ENCODE measurements at regions not wholly inside any gene's neighbourhood (a gene's known extent, or its start where the extent isn't known, plus 50 kb on each side); places are given as distances from the start of the nearest gene placed in this dataset.

DNA sequence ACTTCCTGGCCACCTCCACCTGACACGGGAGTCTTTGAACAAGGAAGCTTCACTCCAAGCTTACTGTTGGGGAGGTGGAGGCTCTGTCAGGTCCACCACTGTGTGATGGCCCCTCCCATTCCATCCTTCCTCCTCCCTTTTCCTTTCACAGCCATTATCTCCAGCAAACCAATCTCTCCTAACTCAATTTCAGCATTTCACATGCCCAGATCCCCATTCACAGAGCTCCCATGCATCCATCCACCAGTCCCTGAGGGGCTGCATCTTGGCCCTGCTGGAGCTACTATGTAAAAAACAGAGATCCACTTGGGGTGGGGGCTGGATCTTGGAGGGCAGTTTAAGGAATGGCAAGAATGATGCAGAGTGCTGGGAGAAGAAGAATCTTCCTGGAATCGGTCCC is 129.0 kb upstream of the COPS8 start:
- H2AK5ac ChIP-seq (ENCODE audit: low read length) = no peak overlapping the region
- no peak overlapping the region for H3K4ac ChIP-seq (ENCODE audit: low read depth, low read length)
- H3K79me1 ChIP-seq (ENCODE audit: low read length) = no peaks in the 10 kb centered on the region
- WGBS (ENCODE audit: extremely low coverage, insufficient coverage, low lambda C conversion rate) = no CpG with 5 or more reads among the region's 2 CpGs
- no peak overlapping the region for H2BK120ac ChIP-seq (ENCODE audit: low read depth, low read length)
- H2BK15ac ChIP-seq (replicated peaks; ENCODE audit: low read depth) = no peak overlapping the region
- H3K56ac ChIP-seq (ENCODE audit: low read length) = peak overlapping the region; percentile 81
- no peaks in the 10 kb centered on the region for H3K79me2 ChIP-seq (ENCODE audit: control insufficient read depth, insufficient read depth, low read length)
- no peak overlapping the region for H3K9ac ChIP-seq (ENCODE audit: low read length)
- no peaks in the 10 kb centered on the region for H3K27me3 ChIP-seq (ENCODE audit: insufficient read depth, low read length, poor library complexity)
- H4K5ac ChIP-seq (ENCODE audit: low read length) = no peak overlapping the region
- no peak overlapping the region for H3K23ac ChIP-seq (ENCODE audit: low read length)
- peak overlapping the region; percentile 39 for H3K27ac ChIP-seq (ENCODE audit: low read depth, low read length)
- no peak overlapping the region for H3K18ac ChIP-seq (ENCODE audit: low read length)
- H3K4me2 ChIP-seq (ENCODE audit: low read length) = no peak overlapping the region
- H4K8ac ChIP-seq (ENCODE audit: low read depth, low read length) = no peak overlapping the region
- peak overlapping the region; percentile 76 for H2BK5ac ChIP-seq (ENCODE audit: low read length)
- peaks cover 6% of the 10 kb centered on the region for H3K4me1 ChIP-seq (ENCODE audit: control insufficient read depth, low read depth, low read length)
- peak; percentile 83 for DNase-seq
- no peak overlapping the region for H3K4me3 ChIP-seq (ENCODE audit: low read length)
- H3K36me3 ChIP-seq (ENCODE audit: control insufficient read depth, insufficient read depth, low read length) = no peaks in the 10 kb centered on the region

DNA sequence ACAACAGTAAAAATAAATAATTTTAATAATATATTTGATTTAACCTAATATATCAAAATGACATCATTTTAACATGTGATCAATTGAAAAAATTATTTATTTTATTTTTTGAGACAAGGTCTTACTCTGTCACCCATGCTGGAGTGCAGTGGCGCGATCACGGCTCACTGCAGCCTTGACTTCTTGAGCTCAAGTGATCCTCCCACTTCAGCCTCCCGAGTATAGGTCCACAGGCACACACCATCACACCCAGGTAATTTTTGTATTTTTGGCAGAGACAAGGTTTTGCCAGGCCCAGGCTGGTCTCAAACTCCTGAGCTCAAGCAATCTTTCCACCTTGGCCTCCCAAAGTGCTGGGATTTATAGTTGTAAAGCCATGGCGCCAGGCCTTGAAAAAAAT is 126.7 kb upstream of the COPS8 start:
- H2BK5ac ChIP-seq (ENCODE audit: low read length) = no peak overlapping the region
- H3K36me3 ChIP-seq (ENCODE audit: control insufficient read depth, insufficient read depth, low read length) = no peaks in the 10 kb centered on the region
- no peak for DNase-seq
- no peak overlapping the region for H4K8ac ChIP-seq (ENCODE audit: low read depth, low read length)
- no peak overlapping the region for H2BK15ac ChIP-seq (replicated peaks; ENCODE audit: low read depth)
- H2AK5ac ChIP-seq (ENCODE audit: low read length) = no peak overlapping the region
- peaks cover 6% of the 10 kb centered on the region for H3K4me1 ChIP-seq (ENCODE audit: control insufficient read depth, low read depth, low read length)
- H4K5ac ChIP-seq (ENCODE audit: low read length) = no peak overlapping the region
- H3K18ac ChIP-seq (ENCODE audit: low read length) = no peak overlapping the region
- no peak overlapping the region for H3K4ac ChIP-seq (ENCODE audit: low read depth, low read length)
- H3K79me1 ChIP-seq (ENCODE audit: low read length) = no peaks in the 10 kb centered on the region
- no peak overlapping the region for H3K56ac ChIP-seq (ENCODE audit: low read length)
- H3K79me2 ChIP-seq (ENCODE audit: control insufficient read depth, insufficient read depth, low read length) = no peaks in the 10 kb centered on the region
- no peaks in the 10 kb centered on the region for H3K27me3 ChIP-seq (ENCODE audit: insufficient read depth, low read length, poor library complexity)
- no peak overlapping the region for H3K4me2 ChIP-seq (ENCODE audit: low read length)
- WGBS (ENCODE audit: extremely low coverage, insufficient coverage, low lambda C conversion rate) = no CpG with 5 or more reads among the region's 5 CpGs
- H3K9ac ChIP-seq (ENCODE audit: low read length) = no peak overlapping the region
- H3K23ac ChIP-seq (ENCODE audit: low read length) = no peak overlapping the region
- H3K4me3 ChIP-seq (ENCODE audit: low read length) = no peak overlapping the region
- H3K27ac ChIP-seq (ENCODE audit: low read depth, low read length) = no peak overlapping the region
- H2BK120ac ChIP-seq (ENCODE audit: low read depth, low read length) = no peak overlapping the region

DNA sequence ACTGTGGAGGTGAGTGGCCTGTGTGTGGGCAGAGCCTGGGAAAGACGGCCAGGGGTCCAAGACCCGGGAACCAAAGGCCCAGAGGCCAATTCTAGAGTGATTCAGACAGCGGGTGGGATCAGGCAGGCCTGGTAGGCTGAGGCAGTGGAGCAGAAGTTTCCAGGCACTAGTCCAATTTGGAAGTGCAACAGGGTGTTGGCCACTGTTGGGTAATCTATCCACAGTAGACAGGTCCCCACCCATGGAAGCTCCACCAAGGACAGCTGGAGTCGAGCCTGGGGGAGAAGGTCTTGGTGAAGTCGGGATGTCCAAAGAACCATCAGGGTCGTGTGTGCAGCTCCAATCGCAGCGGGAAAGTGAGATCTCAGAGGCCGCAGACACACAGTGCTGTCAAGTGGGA is 125.8 kb upstream of the COPS8 start:
- Histone ChIP-seq H3K4me1 (ENCODE audit: control insufficient read depth, low read depth, low read length) (peaks cover 6% of the 10 kb centered on the region), H3K18ac (ENCODE audit: low read length) (no peak overlapping the region), H3K27ac (ENCODE audit: low read depth, low read length) (no peak overlapping the region), H3K56ac (ENCODE audit: low read length) (no peak overlapping the region), H3K79me2 (ENCODE audit: control insufficient read depth, insufficient read depth, low read length) (no peaks in the 10 kb centered on the region), H3K79me1 (ENCODE audit: low read length) (no peaks in the 10 kb centered on the region), H3K23ac (ENCODE audit: low read length) (no peak overlapping the region), H3K27me3 (ENCODE audit: insufficient read depth, low read length, poor library complexity) (no peaks in the 10 kb centered on the region), H4K8ac (ENCODE audit: low read depth, low read length) (no peak overlapping the region), H2AK5ac (ENCODE audit: low read length) (peak overlapping the region; percentile 16), H3K4ac (ENCODE audit: low read depth, low read length) (no peak overlapping the region), H4K5ac (ENCODE audit: low read length) (no peak overlapping the region), H3K36me3 (ENCODE audit: control insufficient read depth, insufficient read depth, low read length) (no peaks in the 10 kb centered on the region), H2BK15ac (replicated peaks; ENCODE audit: low read depth) (no peak overlapping the region), H3K9ac (ENCODE audit: low read length) (no peak overlapping the region), H2BK5ac (ENCODE audit: low read length) (no peak overlapping the region), H2BK120ac (ENCODE audit: low read depth, low read length) (no peak overlapping the region), H3K4me3 (ENCODE audit: low read length) (no peak overlapping the region), H3K4me2 (ENCODE audit: low read length) (no peak overlapping the region)
- DNase-seq = no peak
- WGBS (ENCODE audit: extremely low coverage, insufficient coverage, low lambda C conversion rate) = no CpG with 5 or more reads among the region's 9 CpGs

DNA sequence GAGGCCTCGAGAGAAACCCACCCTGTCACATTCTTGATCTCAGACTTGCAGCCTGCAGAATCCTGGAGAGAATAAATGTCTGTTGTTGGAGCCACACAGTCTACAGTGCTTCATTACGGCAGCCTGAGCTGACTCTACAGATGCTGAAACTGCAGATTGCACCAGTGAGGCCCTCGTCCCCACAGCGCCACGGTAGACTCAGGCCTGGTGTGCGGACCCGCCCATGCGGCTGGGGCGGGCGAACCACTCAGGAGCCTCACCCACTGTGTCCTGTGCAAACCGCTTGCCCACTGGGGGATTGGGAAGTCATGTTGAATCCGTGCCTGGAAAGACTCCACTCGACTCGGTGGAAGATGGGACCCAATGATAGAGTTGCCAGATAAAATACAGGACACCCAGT is 125.2 kb upstream of the COPS8 start:
- Histone ChIP-seq H3K23ac (ENCODE audit: low read length) (no peak overlapping the region), H3K4me2 (ENCODE audit: low read length) (no peak overlapping the region), H3K36me3 (ENCODE audit: control insufficient read depth, insufficient read depth, low read length) (no peaks in the 10 kb centered on the region), H4K8ac (ENCODE audit: low read depth, low read length) (no peak overlapping the region), H2BK15ac (replicated peaks; ENCODE audit: low read depth) (no peak overlapping the region), H2BK5ac (ENCODE audit: low read length) (no peak overlapping the region), H3K18ac (ENCODE audit: low read length) (no peak overlapping the region), H3K9ac (ENCODE audit: low read length) (no peak overlapping the region), H3K27me3 (ENCODE audit: insufficient read depth, low read length, poor library complexity) (no peaks in the 10 kb centered on the region), H3K4me1 (ENCODE audit: control insufficient read depth, low read depth, low read length) (peaks cover 6% of the 10 kb centered on the region), H3K4ac (ENCODE audit: low read depth, low read length) (no peak overlapping the region), H3K27ac (ENCODE audit: low read depth, low read length) (no peak overlapping the region), H3K79me1 (ENCODE audit: low read length) (no peaks in the 10 kb centered on the region), H2BK120ac (ENCODE audit: low read depth, low read length) (no peak overlapping the region), H4K5ac (ENCODE audit: low read length) (no peak overlapping the region), H3K79me2 (ENCODE audit: control insufficient read depth, insufficient read depth, low read length) (no peaks in the 10 kb centered on the region), H3K56ac (ENCODE audit: low read length) (no peak overlapping the region), H2AK5ac (ENCODE audit: low read length) (no peak overlapping the region), H3K4me3 (ENCODE audit: low read length) (no peak overlapping the region)
- no peak for DNase-seq
- no CpG with 5 or more reads among the region's 14 CpGs for WGBS (ENCODE audit: extremely low coverage, insufficient coverage, low lambda C conversion rate)

DNA sequence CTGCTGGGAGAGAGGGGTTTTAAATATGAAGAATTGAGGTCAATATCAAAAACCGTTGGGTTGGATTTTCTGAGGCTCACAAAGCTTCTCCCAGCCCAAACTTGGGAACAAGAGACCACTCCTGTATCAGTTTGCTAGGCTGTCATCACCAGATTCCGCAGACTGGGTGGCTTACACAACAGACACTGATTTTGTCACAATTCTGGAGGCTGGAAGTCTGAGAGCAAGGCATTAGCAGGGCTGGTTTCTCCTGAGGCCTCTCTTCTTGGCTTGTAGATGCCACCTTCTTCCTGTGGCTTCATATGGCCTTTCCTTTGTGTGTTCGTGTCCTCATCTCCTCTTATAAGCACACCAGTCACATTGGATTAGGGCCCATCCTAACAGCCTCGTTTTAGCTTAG is 122.9 kb upstream of the COPS8 start:
- Histone ChIP-seq H3K36me3 (ENCODE audit: control insufficient read depth, insufficient read depth, low read length) (no peaks in the 10 kb centered on the region), H3K4me3 (ENCODE audit: low read length) (no peak overlapping the region), H2BK5ac (ENCODE audit: low read length) (no peak overlapping the region), H3K79me2 (ENCODE audit: control insufficient read depth, insufficient read depth, low read length) (no peaks in the 10 kb centered on the region), H2BK120ac (ENCODE audit: low read depth, low read length) (no peak overlapping the region), H3K4me2 (ENCODE audit: low read length) (no peak overlapping the region), H3K4me1 (ENCODE audit: control insufficient read depth, low read depth, low read length) (no peaks in the 10 kb centered on the region), H2AK5ac (ENCODE audit: low read length) (no peak overlapping the region), H3K4ac (ENCODE audit: low read depth, low read length) (no peak overlapping the region), H4K8ac (ENCODE audit: low read depth, low read length) (no peak overlapping the region), H4K5ac (ENCODE audit: low read length) (no peak overlapping the region), H3K27me3 (ENCODE audit: insufficient read depth, low read length, poor library complexity) (no peaks in the 10 kb centered on the region), H3K9ac (ENCODE audit: low read length) (no peak overlapping the region), H2BK15ac (replicated peaks; ENCODE audit: low read depth) (no peak overlapping the region), H3K79me1 (ENCODE audit: low read length) (no peaks in the 10 kb centered on the region), H3K56ac (ENCODE audit: low read length) (no peak overlapping the region), H3K18ac (ENCODE audit: low read length) (no peak overlapping the region), H3K23ac (ENCODE audit: low read length) (no peak overlapping the region), H3K27ac (ENCODE audit: low read depth, low read length) (no peak overlapping the region)
- no CpG with 5 or more reads among the region's 4 CpGs for WGBS (ENCODE audit: extremely low coverage, insufficient coverage, low lambda C conversion rate)
- DNase-seq = no peak

DNA sequence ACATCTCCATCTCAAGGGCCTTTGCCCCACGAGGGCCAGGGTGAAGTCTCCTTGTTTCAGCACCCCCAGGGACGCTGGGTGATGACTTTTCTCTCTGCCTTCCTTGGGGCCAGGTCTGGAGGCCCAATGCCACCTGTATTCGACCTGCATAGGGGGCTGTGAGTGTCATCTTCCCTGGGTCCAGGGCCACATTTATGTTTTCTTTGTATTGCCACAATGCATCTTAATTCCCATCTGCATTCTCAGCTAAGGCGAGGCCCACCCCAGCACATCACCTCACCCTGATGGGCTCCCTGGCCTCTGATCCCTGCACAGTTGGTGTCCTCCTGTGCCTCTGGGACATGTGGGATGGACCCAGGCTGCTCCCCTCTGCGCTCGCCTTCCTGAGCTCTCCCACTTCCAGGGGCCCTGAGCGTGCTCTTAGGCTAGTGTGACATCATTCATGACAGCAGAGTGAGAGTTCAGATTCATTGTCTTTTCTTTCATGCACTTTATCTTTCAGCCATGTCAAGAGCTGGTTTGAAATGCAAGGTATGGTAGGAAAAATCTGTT is 122.0 kb upstream of the COPS8 start:
- no peak overlapping the region for H3K27ac ChIP-seq (ENCODE audit: low read depth, low read length)
- no peak overlapping the region for H3K23ac ChIP-seq (ENCODE audit: low read length)
- H2AK5ac ChIP-seq (ENCODE audit: low read length) = no peak overlapping the region
- no peaks in the 10 kb centered on the region for H3K36me3 ChIP-seq (ENCODE audit: control insufficient read depth, insufficient read depth, low read length)
- H2BK15ac ChIP-seq (replicated peaks; ENCODE audit: low read depth) = no peak overlapping the region
- no peak overlapping the region for H4K8ac ChIP-seq (ENCODE audit: low read depth, low read length)
- H3K79me1 ChIP-seq (ENCODE audit: low read length) = no peaks in the 10 kb centered on the region
- H3K9ac ChIP-seq (ENCODE audit: low read length) = no peak overlapping the region
- H3K4me3 ChIP-seq (ENCODE audit: low read length) = no peak overlapping the region
- WGBS (ENCODE audit: extremely low coverage, insufficient coverage, low lambda C conversion rate) = no CpG with 5 or more reads among the region's 7 CpGs
- H3K27me3 ChIP-seq (ENCODE audit: insufficient read depth, low read length, poor library complexity) = no peaks in the 10 kb centered on the region
- no peak overlapping the region for H2BK120ac ChIP-seq (ENCODE audit: low read depth, low read length)
- no peak for DNase-seq
- H2BK5ac ChIP-seq (ENCODE audit: low read length) = no peak overlapping the region
- H3K56ac ChIP-seq (ENCODE audit: low read length) = no peak overlapping the region
- H4K5ac ChIP-seq (ENCODE audit: low read length) = no peak overlapping the region
- no peak overlapping the region for H3K4ac ChIP-seq (ENCODE audit: low read depth, low read length)
- no peak overlapping the region for H3K4me2 ChIP-seq (ENCODE audit: low read length)
- H3K18ac ChIP-seq (ENCODE audit: low read length) = no peak overlapping the region
- H3K79me2 ChIP-seq (ENCODE audit: control insufficient read depth, insufficient read depth, low read length) = no peaks in the 10 kb centered on the region
- no peaks in the 10 kb centered on the region for H3K4me1 ChIP-seq (ENCODE audit: control insufficient read depth, low read depth, low read length)

Measured in mesendoderm (in vitro differentiated cells).